ENCODE measurements at regions not wholly inside any gene's neighbourhood (a gene's known extent, or its start where the extent isn't known, plus 50 kb on each side); places are given as distances from the start of the nearest gene placed in this dataset.
A peak's percentile ranks its signal among the peaks of the same experiment; 100 is the strongest.

- no peak for DNase-seq (ENCODE audit: low spot score)
These were observed 679.8 kb downstream of the CETN3 start for GRCh38 chr5:89729623-89730301.

GRCh38 chr5:89728750-89729149 lies 680.8 kb downstream of the CETN3 start:
- peak; percentile 38 for DNase-seq (ENCODE audit: low spot score)

- DNase-seq (ENCODE audit: low spot score): no peak
These were observed 681.4 kb downstream of the CETN3 start for GRCh38 chr5:89728134-89728533.

GRCh38 chr5:89724379-89725095 lies 685.0 kb downstream of the CETN3 start:
- DNase-seq (ENCODE audit: low spot score): no peak

- no peak for DNase-seq (ENCODE audit: low spot score)
These were observed 685.6 kb downstream of the CETN3 start for GRCh38 chr5:89723907-89724306.

GRCh38 chr5:89722538-89722937 lies 687.0 kb downstream of the CETN3 start:
- DNase-seq (ENCODE audit: low spot score): no peak

GRCh38 chr5:89721931-89722330 lies 687.6 kb downstream of the CETN3 start:
- no peak for DNase-seq (ENCODE audit: low spot score)

- DNase-seq (ENCODE audit: low spot score): no peak
These were observed 688.2 kb downstream of the CETN3 start for GRCh38 chr5:89721353-89721752.

- no peak for DNase-seq (ENCODE audit: low spot score)
These were observed 697.3 kb downstream of the CETN3 start for GRCh38 chr5:89712134-89712700.

- no peak for DNase-seq (ENCODE audit: low spot score)
These were observed 698.0 kb downstream of the CETN3 start for GRCh38 chr5:89711526-89711925.

- no peak for DNase-seq (ENCODE audit: low spot score)
These were observed 699.5 kb downstream of the CETN3 start for GRCh38 chr5:89710006-89710405.

GRCh38 chr5:89707891-89708290 lies 701.7 kb downstream of the CETN3 start:
- DNase-seq (ENCODE audit: low spot score): no peak

GRCh38 chr5:89706731-89707130 lies 702.8 kb downstream of the CETN3 start:
- no peak for DNase-seq (ENCODE audit: low spot score)

GRCh38 chr5:89703817-89704216 lies 705.7 kb downstream of the CETN3 start:
- peak; percentile 7 for DNase-seq (ENCODE audit: low spot score)

GRCh38 chr5:89698028-89698427 lies 711.5 kb downstream of the CETN3 start:
- DNase-seq (ENCODE audit: low spot score): no peak

GRCh38 chr5:89697581-89697980 lies 712.0 kb downstream of the CETN3 start:
- DNase-seq (ENCODE audit: low spot score): no peak

- no peak for DNase-seq (ENCODE audit: low spot score)
These were observed 714.2 kb downstream of the CETN3 start for GRCh38 chr5:89695371-89695770.

- no peak for DNase-seq (ENCODE audit: low spot score)
These were observed 715.5 kb downstream of the CETN3 start for GRCh38 chr5:89694026-89694550.

GRCh38 chr5:89690331-89690730 lies 719.2 kb downstream of the CETN3 start:
- no peak for DNase-seq (ENCODE audit: low spot score)

- no peak for DNase-seq (ENCODE audit: low spot score)
These were observed 723.3 kb downstream of the CETN3 start for GRCh38 chr5:89686081-89686765.

- DNase-seq (ENCODE audit: low spot score): no peak
These were observed 732.9 kb downstream of the CETN3 start for GRCh38 chr5:89676634-89677033.

GRCh38 chr5:89673019-89673418 lies 736.5 kb downstream of the CETN3 start:
- no peak for DNase-seq (ENCODE audit: low spot score)

GRCh38 chr5:89668821-89669220 lies 740.7 kb downstream of the CETN3 start:
- peak; percentile 27 for DNase-seq (ENCODE audit: low spot score)

All from AG20443 (cell line).